Forelimb muscle (tissue), 1 donor: ENCODE measurements at regions not wholly inside any gene's neighbourhood (a gene's known extent, or its start where the extent isn't known, plus 50 kb on each side); places are given as distances from the start of the nearest gene placed in this dataset.

ENCODE experiments used
- DNase-seq: peaks from one replicate; pipeline ENCODE4 v3.0.0-alpha.2; 2013; ENCODE audit warnings: low read depth

- DNase-seq: no peak
Observed at GRCh38 chr2:126558029-126558428, 97.9 kb upstream of the GYPC start.

DNA sequence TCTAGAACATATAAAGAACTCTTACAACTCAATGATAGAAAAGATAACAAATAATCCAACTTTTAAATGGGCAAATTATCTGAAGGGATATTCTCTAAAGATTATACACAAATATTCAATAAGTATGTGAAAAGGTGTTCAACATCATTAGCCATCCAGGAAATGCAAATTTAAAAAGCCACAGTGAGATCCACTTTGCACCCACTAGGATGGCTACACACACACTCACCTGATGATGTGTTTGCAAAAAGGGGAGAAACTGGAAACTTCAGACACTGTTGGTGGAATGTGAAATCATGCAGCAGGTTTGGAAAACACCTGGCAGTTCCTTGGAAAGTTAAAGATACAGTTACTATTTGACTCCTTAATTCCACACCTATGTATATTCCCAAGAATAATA lies 87.2 kb upstream of the GYPC start:
- no peak for DNase-seq

DNA sequence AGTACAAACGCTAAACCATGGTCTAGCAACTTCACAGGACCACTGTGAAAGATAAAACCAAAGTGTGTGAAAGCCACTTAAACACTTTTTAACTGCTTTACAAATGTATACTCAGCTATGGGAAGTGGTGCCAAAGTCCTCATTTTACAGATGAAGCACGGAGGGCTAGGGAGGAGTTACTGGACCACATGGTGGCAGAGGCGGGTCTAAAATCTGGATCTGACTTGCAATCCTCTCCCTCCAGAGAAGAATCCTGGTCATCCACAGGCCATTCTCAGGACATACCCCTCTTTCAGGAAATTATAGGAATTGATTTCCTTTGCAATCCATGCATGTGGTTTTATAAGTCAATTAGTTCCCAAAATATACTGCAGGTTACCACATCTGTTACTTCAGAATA lies 84.6 kb upstream of the GYPC start:
- DNase-seq: no peak

DNA sequence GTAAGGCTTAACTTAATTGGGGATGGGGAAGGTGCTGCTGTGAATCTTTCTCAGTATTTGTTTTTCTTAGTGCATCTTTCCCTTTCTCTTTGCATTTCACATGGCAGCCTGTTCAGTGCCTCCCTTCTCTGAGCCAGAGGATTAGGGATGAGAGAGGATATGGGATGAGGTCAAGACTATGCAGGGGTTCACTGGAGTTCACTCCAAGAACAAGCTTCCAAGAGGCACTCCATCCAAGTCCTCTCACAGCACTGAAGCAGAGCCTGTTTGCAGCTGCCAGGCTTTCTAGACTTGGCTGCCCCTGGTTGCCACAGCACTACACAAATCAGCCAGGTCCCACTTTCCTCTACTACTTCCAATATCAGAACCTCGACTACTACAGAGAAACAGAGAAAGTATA lies 80.3 kb upstream of the GYPC start:
- no peak for DNase-seq

DNA sequence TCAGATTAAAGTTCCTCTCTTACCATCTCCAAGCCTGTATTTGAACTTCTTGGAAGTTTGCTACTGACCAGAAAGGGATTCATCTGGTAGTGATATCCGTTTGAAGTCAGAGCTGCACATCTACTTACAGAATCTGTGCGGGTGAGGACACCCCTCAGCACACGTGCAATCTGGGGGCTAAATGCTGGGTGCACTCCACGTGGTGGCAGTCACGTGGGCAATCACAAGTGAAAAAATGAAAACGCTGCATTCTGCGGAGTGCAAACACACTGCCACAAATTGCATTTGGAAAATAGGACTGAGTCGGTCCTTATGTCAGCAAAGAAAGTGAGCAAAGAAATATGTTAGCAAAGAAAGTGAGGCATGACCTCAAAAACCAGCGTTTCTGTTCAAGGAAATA lies 76.1 kb upstream of the GYPC start:
- DNase-seq: no peak

DNA sequence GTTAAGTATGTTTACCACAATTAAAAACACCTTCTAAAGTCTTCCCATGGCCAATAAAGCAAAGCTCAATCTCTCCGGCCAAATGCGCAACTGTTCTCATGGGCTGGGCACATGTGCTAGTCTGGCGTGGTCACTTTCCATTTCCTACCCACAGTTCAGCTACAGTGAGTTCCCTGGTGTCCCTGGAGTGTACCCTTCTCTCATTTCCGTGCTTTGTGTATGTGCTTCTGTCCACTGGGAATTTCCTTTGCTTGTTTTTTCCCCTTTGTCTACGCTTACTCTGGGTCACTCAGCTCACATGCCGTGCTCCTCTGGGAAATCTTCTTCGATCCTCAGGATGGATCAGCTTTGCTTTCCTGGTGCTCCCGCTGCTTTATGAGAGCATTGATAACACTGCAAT lies 69.6 kb upstream of the GYPC start:
- no peak for DNase-seq

DNA sequence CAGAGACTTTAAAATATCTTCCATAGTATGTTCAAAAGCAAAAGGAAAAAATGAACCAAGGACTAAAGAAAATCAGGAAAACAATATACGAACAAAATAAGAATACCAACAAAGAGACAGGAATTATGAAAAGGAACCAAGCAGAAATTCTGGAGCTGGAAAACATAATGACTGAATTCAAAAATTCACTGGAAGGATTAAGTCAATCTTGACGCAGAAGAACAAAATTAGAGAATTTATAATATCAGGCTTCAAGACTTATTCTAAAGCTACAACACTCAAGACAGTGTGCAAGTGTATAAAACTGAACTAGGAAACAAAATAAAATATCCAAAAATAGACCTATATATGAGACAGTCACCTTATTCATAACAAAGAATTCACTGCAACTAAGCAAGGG lies 56.9 kb upstream of the GYPC start:
- no peak for DNase-seq

DNA sequence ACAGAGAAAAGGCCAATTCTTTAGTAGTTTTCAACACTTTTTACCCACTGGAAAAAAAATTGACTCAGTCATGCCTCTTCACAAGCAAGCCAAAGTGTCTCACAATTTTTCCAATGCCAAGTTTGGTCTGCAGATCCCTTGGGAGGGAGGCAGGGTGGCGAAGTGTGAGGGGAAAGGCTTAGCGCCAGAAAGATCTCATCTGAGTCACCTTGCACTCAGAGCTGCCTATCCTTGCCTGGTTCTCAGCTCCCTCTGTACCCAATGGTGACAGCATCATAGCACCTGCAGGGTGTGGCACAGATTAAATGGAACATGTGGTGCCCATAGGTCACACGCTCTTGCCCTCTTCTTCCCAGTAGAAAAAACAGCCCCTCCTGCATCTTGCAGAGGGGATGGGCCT lies 55.2 kb upstream of the GYPC start:
- no peak for DNase-seq

GRCh38 chr2:126602334-126602733 lies 53.6 kb upstream of the GYPC start:
- no peak for DNase-seq
